ENCODE measurements at regions not wholly inside any gene's neighbourhood (a gene's known extent, or its start where the extent isn't known, plus 50 kb on each side); places are given as distances from the start of the nearest gene placed in this dataset.

DNA sequence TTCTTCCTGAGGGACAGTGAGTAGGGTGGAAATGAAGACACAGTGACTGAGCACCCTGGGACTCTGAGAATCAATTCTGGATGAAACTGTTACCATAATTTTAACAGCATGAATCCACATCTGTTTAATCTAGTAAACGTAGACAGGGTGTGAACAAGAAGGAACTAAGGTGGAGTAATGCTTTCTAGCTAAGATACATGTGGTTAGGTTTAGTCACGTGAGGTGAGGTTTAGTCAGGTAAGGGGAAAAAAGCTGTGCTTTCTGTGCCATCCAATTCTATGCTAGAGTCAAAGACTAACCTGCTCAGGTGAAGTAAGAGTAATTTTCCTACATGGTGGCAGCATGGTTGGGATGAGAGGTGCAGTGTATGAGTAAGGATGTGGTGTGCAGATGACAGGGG lies 54.0 kb upstream of the C4orf54 start:
- no peak overlapping the region for H3K4me2 ChIP-seq (ENCODE audit: low read length)
- ChIA-PET POLR2A (interaction anchor here (0.8 kb wide), 1 partner anchor 11 kb away, joined by 3 read pairs; no protein-coding TSS in a partner anchor), RAD21 (ENCODE audit: low non-redundant PET in 1 of 2, low total read pairs in 2 of 2, uncharacterized antibody in 2 of 2, unreplicated experiment in 2 of 2) (no interaction called here)

More for the DNA sequence above, 54.0 kb upstream of the C4orf54 start:
- Histone ChIP-seq H3K27me3 (ENCODE audit: insufficient read depth, low read length) (no peaks in the 10 kb centered on the region), H3K36me3 (ENCODE audit: control insufficient read depth in 1 of 2, insufficient read depth in 2 of 2, low read length in 2 of 2) (no peaks in the 10 kb centered on the region), H4K20me1 (ENCODE audit: insufficient read depth) (no peaks in the 10 kb centered on the region), H3K4me1 (ENCODE audit: control insufficient read depth in 1 of 2, insufficient read depth in 2 of 2, low read length in 2 of 2) (peaks cover 0 to 6% of the 10 kb centered on the region in 2 experiments; a peak in 1 of 4 replicates), H3K9me2 (ENCODE audit: insufficient read depth) (no peaks in the 10 kb centered on the region), H3K27ac (ENCODE audit: low read depth, low read length) (no peak overlapping the region), H3K79me2 (ENCODE audit: insufficient read depth, low read length) (no peaks in the 10 kb centered on the region), H3K4me3 (replicated peaks in 1 of 2; ENCODE audit: low read depth in 1 of 2, low read length in 2 of 2) (no peak overlapping the region), H3K9ac (ENCODE audit: low read length) (no peak overlapping the region), H2AFZ (ENCODE audit: low read depth, low read length, poor library complexity, severe bottlenecking) (no peak overlapping the region), H3K9me3 (ENCODE audit: control insufficient read depth in 1 of 2, insufficient read depth in 1 of 2, low read depth in 1 of 2, low read length in 2 of 2) (no peaks in the 10 kb centered on the region)
- CTCF ChIA-PET: interaction anchor here (0.8 kb wide), 1 partner anchor 13 kb away, joined by 3 read pairs; no protein-coding TSS in a partner anchor
- no peak for DNase-seq (ENCODE audit: low read depth, low spot score)
- no peak for ATAC-seq
- intact Hi-C loops (cut with micrococcal nuclease): no loop called here
- BruUV-seq (replicated peaks): no TSS peak
- TF ChIP-seq POLR2AphosphoS5 (IDR thresholded peaks at IDR 0.05; ENCODE audit: low read depth, low read length): no peak
- TF ChIP-seq POLR2A (IDR thresholded peaks at IDR 0.05; ENCODE audit: borderline replicate concordance, extremely low read depth, insufficient read depth, insufficient read length): no peak
- TF ChIP-seq ZFX (IDR thresholded peaks at IDR 0.05): no peak
- no peak for TF ChIP-seq EGR1 (IDR thresholded peaks at IDR 0.05; ENCODE audit: low read depth)
- no peak for TF ChIP-seq SP1 (IDR thresholded peaks at IDR 0.05; ENCODE audit: low read depth)
- no peak for TF ChIP-seq JUND (IDR thresholded peaks at IDR 0.05)
- no peak for TF ChIP-seq CBX3 (IDR thresholded peaks at IDR 0.05; ENCODE audit: low read depth)
- TF ChIP-seq, protein P1, sequence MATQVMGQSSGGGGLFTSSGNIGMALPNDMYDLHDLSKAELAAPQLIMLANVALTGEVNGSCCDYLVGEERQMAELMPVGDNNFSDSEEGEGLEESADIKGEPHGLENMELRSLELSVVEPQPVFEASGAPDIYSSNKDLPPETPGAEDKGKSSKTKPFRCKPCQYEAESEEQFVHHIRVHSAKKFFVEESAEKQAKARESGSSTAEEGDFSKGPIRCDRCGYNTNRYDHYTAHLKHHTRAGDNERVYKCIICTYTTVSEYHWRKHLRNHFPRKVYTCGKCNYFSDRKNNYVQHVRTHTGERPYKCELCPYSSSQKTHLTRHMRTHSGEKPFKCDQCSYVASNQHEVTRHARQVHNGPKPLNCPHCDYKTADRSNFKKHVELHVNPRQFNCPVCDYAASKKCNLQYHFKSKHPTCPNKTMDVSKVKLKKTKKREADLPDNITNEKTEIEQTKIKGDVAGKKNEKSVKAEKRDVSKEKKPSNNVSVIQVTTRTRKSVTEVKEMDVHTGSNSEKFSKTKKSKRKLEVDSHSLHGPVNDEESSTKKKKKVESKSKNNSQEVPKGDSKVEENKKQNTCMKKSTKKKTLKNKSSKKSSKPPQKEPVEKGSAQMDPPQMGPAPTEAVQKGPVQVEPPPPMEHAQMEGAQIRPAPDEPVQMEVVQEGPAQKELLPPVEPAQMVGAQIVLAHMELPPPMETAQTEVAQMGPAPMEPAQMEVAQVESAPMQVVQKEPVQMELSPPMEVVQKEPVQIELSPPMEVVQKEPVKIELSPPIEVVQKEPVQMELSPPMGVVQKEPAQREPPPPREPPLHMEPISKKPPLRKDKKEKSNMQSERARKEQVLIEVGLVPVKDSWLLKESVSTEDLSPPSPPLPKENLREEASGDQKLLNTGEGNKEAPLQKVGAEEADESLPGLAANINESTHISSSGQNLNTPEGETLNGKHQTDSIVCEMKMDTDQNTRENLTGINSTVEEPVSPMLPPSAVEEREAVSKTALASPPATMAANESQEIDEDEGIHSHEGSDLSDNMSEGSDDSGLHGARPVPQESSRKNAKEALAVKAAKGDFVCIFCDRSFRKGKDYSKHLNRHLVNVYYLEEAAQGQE (IDR thresholded peaks at IDR 0.05; ENCODE audit: low read depth): no peak
- no peak for TF ChIP-seq FOSL1 (IDR thresholded peaks at IDR 0.05; ENCODE audit: low read depth)

Data from HCT116 (cell line).